ENCODE measurements at regions not wholly inside any gene's neighbourhood (a gene's known extent, or its start where the extent isn't known, plus 50 kb on each side); places are given as distances from the start of the nearest gene placed in this dataset.

- TF ChIP-seq ZNF335 (tag by site-specific recombination; conservative IDR thresholded peaks at IDR 0.05) (no peak), ZNF639 (tag by site-specific recombination; IDR thresholded peaks at IDR 0.05) (no peak), YY1 (tag by site-specific recombination; IDR thresholded peaks at IDR 0.05) (no peak), ZNF501 (tag by site-specific recombination; IDR thresholded peaks at IDR 0.05) (no peak), SALL2 (tag by site-specific recombination; IDR thresholded peaks at IDR 0.05; ENCODE audit: borderline replicate concordance) (no peak), INSM2 (tag by site-specific recombination; IDR thresholded peaks at IDR 0.05) (no peak), BCL11A (tag by site-specific recombination; IDR thresholded peaks at IDR 0.05; ENCODE audit: low read depth) (no peak), KLF8 (tag by site-specific recombination; IDR thresholded peaks at IDR 0.05) (no peak)
- TF ChIP-seq, protein P1, sequence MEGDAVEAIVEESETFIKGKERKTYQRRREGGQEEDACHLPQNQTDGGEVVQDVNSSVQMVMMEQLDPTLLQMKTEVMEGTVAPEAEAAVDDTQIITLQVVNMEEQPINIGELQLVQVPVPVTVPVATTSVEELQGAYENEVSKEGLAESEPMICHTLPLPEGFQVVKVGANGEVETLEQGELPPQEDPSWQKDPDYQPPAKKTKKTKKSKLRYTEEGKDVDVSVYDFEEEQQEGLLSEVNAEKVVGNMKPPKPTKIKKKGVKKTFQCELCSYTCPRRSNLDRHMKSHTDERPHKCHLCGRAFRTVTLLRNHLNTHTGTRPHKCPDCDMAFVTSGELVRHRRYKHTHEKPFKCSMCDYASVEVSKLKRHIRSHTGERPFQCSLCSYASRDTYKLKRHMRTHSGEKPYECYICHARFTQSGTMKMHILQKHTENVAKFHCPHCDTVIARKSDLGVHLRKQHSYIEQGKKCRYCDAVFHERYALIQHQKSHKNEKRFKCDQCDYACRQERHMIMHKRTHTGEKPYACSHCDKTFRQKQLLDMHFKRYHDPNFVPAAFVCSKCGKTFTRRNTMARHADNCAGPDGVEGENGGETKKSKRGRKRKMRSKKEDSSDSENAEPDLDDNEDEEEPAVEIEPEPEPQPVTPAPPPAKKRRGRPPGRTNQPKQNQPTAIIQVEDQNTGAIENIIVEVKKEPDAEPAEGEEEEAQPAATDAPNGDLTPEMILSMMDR (tag by site-specific recombination; IDR thresholded peaks at IDR 0.05): no peak
Measured at GRCh38 chr2:239762655-239763269, 262.4 kb downstream of the NDUFA10 start.

Data from HEK293 (cell line).